EL (cell line): ENCODE measurements at regions not wholly inside any gene's neighbourhood (a gene's known extent, or its start where the extent isn't known, plus 50 kb on each side); places are given as distances from the start of the nearest gene placed in this dataset.
"Not testable (repeated sequence)": the region's sequence is repeated elsewhere in the genome, so short reads cannot be mapped to it uniquely, and the experiment has no call there.

Experiments
- DNase-seq: peaks from one replicate; pipeline ENCODE4 v3.0.0-alpha.2; 2016

- DNase-seq: no peak
Observed at GRCh38 chrX:145393702-145394235, 146.5 kb downstream of the SPANXN1 start.

GRCh38 chrX:145394344-145394743 is 147.0 kb downstream of the SPANXN1 start:
- no peak for DNase-seq

- DNase-seq: no peak
Observed at GRCh38 chrX:145396612-145397011, 149.3 kb downstream of the SPANXN1 start.

- DNase-seq: peak; percentile 0
Observed at GRCh38 chrX:145405012-145405411, 157.7 kb downstream of the SPANXN1 start.

GRCh38 chrX:145410622-145411021 is 163.3 kb downstream of the SPANXN1 start:
- DNase-seq: no peak

GRCh38 chrX:145436211-145436610 is 188.9 kb downstream of the SPANXN1 start:
- not testable (repeated sequence) for DNase-seq

GRCh38 chrX:145464650-145465049 is 217.3 kb downstream of the SPANXN1 start:
- no peak for DNase-seq

GRCh38 chrX:145475725-145476124 is 228.4 kb downstream of the SPANXN1 start:
- DNase-seq: no peak

- no peak for DNase-seq
Observed at GRCh38 chrX:145484740-145485139, 237.4 kb downstream of the SPANXN1 start.

GRCh38 chrX:145502670-145503069 is 255.4 kb downstream of the SPANXN1 start:
- DNase-seq: no peak

- DNase-seq: no peak
Observed at GRCh38 chrX:145506214-145506613, 258.9 kb downstream of the SPANXN1 start.

GRCh38 chrX:145524931-145525330 is 277.6 kb downstream of the SPANXN1 start:
- no peak for DNase-seq

GRCh38 chrX:145532176-145532780 is 285.0 kb downstream of the SPANXN1 start:
- no peak for DNase-seq

- DNase-seq: no peak
Observed at GRCh38 chrX:145533534-145533933, 284.1 kb upstream of the SLITRK2 start.

- no peak for DNase-seq
Observed at GRCh38 chrX:145549496-145549895, 268.1 kb upstream of the SLITRK2 start.

GRCh38 chrX:145552643-145553042 is 265.0 kb upstream of the SLITRK2 start:
- DNase-seq: no peak

GRCh38 chrX:145553702-145554101 is 263.9 kb upstream of the SLITRK2 start:
- DNase-seq: no peak

- DNase-seq: no peak
Observed at GRCh38 chrX:145563159-145563558, 254.5 kb upstream of the SLITRK2 start.

GRCh38 chrX:145609951-145610511 is 207.6 kb upstream of the SLITRK2 start:
- DNase-seq: no peak

GRCh38 chrX:145613894-145614293 is 203.7 kb upstream of the SLITRK2 start:
- DNase-seq: no peak

- no peak for DNase-seq
Observed at GRCh38 chrX:145620666-145621065, 197.0 kb upstream of the SLITRK2 start.

GRCh38 chrX:145623453-145623852 is 194.2 kb upstream of the SLITRK2 start:
- no peak for DNase-seq

- DNase-seq: no peak
Observed at GRCh38 chrX:145630081-145630480, 187.5 kb upstream of the SLITRK2 start.

- DNase-seq: no peak
Observed at GRCh38 chrX:145630806-145631435, 186.7 kb upstream of the SLITRK2 start.
